Activated naive CD4-positive, alpha-beta T cell treated with anti-CD3 and anti-CD28 coated beads, Interleukin-2, amount 50 U/mL, for 72 hours (primary cell): ENCODE measurements at regions not wholly inside any gene's neighbourhood (a gene's known extent, or its start where the extent isn't known, plus 50 kb on each side); places are given as distances from the start of the nearest gene placed in this dataset.
"Not testable (repeated sequence)": the region's sequence is repeated elsewhere in the genome, so short reads cannot be mapped to it uniquely, and the experiment has no call there.

ENCODE experiments used
- ATAC-seq, 2 donors: fragments of 150-1000 bp; cut with Tn5 transposase; 2 replicates each; pipeline ENCODE4 v1.10.0; 2021; ENCODE audit warnings: mild to moderate bottlenecking in 2 of 2, moderate library complexity in 2 of 2
- DNase-seq, 2 donors: peaks; one replicate each; pipeline ENCODE4 v3.0.0; 2021 to 2022; ENCODE audit warnings: low spot score in 2 of 2
- H3K27ac Mint-ChIP-seq, 2 donors: one replicate each; pipeline ENCODE4 v1.8.0; 2022; ENCODE audit warnings: mild to moderate bottlenecking in 2 of 2, mixed read lengths in 2 of 2
- H3K36me3 Mint-ChIP-seq, 2 donors: one replicate each; pipeline ENCODE4 v1.8.0; 2022; ENCODE audit warnings: mixed read lengths in 2 of 2
- H3K9me3 Mint-ChIP-seq, 2 donors: one replicate each; pipeline ENCODE4 v1.8.0; 2022; ENCODE audit warnings: mixed read lengths in 2 of 2

DNA sequence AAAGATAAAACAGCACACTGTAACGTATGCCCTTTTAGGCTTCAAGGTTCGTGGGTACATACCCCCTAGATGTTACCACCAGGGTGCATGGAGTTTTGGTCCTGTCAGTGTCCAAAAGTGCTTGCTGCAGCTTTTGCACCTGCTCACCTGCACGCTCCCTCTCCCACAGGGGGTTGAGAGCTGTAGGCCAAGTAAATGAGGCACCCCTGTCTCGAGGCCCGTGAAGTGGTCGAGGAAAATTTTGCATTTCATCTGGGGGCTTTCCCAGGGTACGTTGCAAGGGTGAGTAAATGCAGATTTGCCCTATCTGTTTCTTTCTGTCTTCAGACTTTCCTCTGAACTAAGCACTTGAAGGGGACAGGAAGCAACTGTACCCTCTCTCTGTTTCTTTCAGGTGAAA lies 136.0 kb downstream of the THBS2 start:
- DNase-seq (no peak), ATAC-seq (no peak)
- no peaks in the 10 kb centered on the region for H3K9me3 Mint-ChIP-seq
- no peaks in the 10 kb centered on the region for H3K36me3 Mint-ChIP-seq
- no peak overlapping the region for H3K27ac Mint-ChIP-seq

DNA sequence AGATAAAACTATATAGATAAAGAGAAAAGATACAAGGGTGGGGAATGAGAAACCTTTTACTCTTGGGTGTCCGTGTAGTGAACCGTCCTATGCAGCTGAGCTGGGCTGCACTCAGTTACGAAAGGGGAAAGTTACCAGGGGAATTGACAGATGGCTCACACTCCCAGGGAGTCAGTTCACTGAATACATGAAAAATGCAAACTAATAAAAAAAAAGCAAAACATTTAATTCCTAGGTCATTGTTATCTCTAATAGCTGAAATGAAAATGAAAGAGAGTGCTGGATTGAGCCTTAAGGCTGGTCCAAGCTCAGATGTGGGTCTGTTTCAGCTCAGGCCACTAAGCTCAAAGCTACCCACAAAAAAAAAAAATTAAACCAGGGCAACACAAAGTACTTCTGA lies 138.0 kb downstream of the THBS2 start:
- no peak overlapping the region for H3K27ac Mint-ChIP-seq
- no peak for DNase-seq
- ATAC-seq = no peak
- H3K36me3 Mint-ChIP-seq = no peaks in the 10 kb centered on the region
- H3K9me3 Mint-ChIP-seq = no peaks in the 10 kb centered on the region

DNA sequence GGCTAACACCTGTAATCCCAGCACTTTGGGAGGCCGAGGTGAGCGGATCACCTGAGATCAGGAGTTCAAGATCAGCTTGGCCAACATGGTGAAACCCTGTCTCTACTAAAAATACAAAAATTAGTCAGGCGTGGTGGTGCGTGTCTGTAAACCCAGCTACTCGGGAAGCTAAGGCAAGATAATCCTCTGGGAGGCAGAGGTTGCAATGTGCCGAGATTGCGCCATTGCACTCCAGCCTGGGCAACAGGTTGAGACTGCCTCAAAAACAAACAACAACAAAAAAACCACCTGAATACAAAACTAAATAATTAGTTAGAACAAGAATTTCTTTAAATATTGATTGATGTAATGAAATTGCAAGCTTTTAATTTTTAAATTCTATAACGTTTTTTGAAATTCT lies 139.0 kb downstream of the THBS2 start:
- H3K9me3 Mint-ChIP-seq, H3K27ac Mint-ChIP-seq, DNase-seq, H3K36me3 Mint-ChIP-seq, ATAC-seq: not testable (repeated sequence)

DNA sequence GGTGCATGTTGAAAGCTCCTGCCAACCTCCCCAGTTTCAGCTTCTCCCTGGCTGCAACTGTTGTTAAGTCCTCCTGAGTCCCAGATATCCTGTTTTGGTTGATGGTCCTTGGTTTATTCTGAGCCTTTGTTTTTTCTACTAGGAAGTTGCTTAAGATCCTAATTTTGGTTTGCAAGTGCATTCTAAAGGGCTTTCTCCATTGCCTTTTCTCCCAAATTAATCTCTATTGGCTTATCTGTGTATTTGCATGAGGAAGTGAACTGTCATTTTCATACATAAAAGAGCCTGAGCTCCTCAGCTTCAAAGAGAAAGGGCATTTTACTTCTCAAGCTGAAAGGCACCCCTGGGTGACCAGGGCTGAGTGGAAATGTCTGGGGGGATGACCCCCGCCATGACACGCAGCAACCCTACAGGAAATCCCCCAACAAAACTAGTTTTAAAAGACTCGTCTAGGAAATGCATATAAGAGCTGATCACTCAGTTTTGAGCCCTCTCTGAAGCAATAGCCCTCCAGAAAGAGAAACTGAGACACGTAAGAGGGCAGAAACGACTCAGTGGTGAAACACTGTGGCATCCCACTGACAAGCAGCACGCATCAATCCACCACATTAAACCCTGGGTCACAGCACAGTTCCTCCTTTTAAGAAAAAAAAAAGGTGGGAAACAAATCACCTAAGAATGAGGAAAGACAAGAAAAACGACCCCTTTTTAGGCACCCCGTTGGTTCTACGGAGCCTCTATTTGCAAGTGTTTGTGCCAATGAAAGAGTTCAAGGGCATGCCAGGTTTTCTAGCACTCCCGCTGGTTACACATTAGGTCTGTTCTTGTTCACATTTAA lies 140.9 kb downstream of the THBS2 start:
- DNase-seq (no peak), ATAC-seq (peak; percentile 57 to 94)
- Mint-ChIP-seq H3K9me3 (peaks cover 8 to 10% of the 10 kb centered on the region in 2 donors), H3K36me3 (peaks cover 0 to 5% of the 10 kb centered on the region in 2 donors), H3K27ac (peak overlapping the region in 1 of 2 donors; percentile 44)

DNA sequence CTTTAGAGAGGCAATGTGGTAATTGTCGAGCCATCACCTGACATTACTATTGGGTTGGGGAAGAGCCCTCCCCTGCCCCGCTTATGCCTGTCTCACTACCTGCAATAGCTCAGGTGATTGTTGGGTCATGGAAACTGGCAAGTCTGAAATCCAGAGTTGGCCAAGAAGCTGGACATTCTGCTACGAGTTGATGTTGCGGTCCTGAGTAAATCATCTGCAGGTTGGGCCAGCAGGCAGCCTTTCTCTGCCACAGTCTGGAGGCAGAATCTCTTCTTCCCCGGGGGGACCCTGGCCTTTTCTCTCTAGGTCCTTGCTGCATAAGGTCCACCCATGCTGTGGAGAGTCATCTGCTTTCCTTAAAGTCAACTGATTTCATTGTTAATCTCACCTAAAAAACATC lies 142.4 kb downstream of the THBS2 start:
- no peak for ATAC-seq
- Mint-ChIP-seq H3K27ac (no peak overlapping the region), H3K9me3 (peaks cover 8 to 10% of the 10 kb centered on the region in 2 donors), H3K36me3 (peaks cover 0 to 5% of the 10 kb centered on the region in 2 donors)
- DNase-seq = no peak

DNA sequence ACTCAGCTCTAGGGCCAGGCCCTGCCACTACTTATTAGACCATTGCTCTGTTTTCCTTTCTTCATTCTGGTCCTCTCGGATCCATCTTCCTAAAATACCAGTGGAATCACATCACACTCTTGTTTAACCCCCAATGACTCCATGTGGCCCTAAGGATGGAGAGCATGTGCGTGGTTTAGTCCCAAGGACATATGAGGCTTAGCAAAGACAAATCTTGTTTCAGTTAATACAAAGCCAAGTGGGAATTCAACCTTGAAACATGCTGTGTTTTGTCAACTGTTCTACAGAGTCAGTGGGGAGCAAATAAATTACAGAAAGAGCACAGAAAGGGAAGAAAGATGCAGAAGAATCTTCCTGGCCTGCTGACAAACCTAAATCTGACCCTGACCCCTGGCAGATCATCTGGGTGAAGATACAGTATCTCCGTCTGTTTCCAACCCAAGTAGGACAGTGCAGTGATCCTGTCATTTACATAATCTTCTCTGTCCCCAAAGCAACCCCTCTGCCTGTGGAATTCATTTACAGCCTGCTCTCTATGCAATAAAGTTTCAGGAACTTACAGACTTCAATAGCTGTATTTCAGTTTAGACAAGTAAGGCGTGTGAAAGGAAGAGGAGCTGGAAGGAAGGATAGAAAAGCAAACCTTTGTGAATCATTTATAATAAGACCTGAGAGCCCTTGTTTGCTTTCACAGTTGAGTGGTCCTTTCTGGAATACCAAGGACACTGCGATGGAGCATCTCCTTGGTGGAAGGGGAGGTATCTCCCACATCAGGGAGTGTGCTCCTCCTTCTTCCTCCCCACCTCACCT lies 144.0 kb downstream of the THBS2 start:
- ATAC-seq (no peak), DNase-seq (no peak)
- peaks cover 8 to 10% of the 10 kb centered on the region in 2 donors for H3K9me3 Mint-ChIP-seq
- peaks cover 0 to 5% of the 10 kb centered on the region in 2 donors for H3K36me3 Mint-ChIP-seq
- no peak overlapping the region for H3K27ac Mint-ChIP-seq

DNA sequence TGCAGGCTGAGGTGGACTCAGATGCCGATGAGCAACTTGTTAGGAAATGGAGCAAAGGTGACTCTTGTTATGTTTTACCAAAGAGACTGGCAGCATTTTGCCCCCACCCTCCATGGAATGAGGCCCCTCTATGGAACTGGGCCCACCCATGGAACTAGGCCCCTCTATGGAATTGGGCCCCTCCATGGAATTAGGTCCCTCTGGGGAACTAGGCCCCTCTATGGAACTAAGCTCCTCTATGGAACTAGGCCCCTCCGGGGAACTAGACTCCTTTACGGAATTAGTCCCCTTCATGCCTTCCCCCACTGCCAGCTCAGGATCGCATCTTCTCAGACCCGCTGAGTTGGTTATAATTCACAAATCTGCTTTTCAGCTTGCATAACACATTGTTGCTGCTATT lies 144.9 kb downstream of the THBS2 start:
- H3K36me3 Mint-ChIP-seq = peaks cover 0 to 5% of the 10 kb centered on the region in 2 donors
- ATAC-seq = no peak
- DNase-seq = no peak
- peaks cover 8 to 10% of the 10 kb centered on the region in 2 donors for H3K9me3 Mint-ChIP-seq
- no peak overlapping the region for H3K27ac Mint-ChIP-seq

DNA sequence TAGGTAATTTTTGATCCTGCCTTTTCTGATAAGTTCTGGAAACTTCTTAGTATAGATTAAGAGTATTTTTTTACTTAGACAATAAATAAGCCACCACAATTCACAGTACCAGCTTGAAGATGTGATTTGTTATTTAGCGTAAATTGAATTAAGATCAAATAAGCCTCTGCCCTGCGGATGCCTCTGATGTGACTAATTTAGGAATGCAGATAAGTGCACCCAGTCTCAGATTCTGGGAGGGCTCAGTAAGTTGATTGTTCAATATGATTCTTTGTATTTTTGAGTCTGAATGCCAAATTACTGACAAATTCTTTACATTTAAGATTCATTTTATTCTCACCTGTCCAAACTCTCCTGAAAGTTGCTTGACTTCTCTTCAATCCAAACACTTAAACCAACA lies 147.5 kb downstream of the THBS2 start:
- peaks cover 10 to 11% of the 10 kb centered on the region in 2 donors for H3K9me3 Mint-ChIP-seq
- no peak for DNase-seq
- peaks cover 0 to 5% of the 10 kb centered on the region in 2 donors for H3K36me3 Mint-ChIP-seq
- ATAC-seq = no peak
- no peak overlapping the region for H3K27ac Mint-ChIP-seq

DNA sequence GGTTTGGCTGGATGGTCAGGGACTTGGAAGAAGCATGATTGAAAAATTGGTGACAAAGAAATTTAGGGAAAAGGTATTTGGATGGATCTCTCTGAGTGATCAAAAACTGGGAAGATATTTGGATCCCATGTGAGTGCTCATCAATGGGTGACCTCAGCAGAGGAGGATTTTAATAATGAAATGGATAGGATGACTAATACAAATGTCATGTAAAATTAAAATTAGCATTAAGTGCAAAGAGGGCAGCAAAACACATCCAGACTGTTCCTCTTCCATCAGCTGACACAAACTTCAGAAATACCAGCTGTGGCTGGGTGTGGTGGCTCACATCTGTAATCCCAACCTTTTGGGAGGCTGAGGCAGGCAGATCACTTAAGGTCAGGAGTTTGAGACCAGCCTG lies 151.7 kb downstream of the THBS2 start:
- no peaks in the 10 kb centered on the region for H3K36me3 Mint-ChIP-seq
- H3K9me3 Mint-ChIP-seq = peaks cover 0 to 3% of the 10 kb centered on the region in 2 donors
- no peak overlapping the region for H3K27ac Mint-ChIP-seq
- DNase-seq = no peak
- no peak for ATAC-seq

DNA sequence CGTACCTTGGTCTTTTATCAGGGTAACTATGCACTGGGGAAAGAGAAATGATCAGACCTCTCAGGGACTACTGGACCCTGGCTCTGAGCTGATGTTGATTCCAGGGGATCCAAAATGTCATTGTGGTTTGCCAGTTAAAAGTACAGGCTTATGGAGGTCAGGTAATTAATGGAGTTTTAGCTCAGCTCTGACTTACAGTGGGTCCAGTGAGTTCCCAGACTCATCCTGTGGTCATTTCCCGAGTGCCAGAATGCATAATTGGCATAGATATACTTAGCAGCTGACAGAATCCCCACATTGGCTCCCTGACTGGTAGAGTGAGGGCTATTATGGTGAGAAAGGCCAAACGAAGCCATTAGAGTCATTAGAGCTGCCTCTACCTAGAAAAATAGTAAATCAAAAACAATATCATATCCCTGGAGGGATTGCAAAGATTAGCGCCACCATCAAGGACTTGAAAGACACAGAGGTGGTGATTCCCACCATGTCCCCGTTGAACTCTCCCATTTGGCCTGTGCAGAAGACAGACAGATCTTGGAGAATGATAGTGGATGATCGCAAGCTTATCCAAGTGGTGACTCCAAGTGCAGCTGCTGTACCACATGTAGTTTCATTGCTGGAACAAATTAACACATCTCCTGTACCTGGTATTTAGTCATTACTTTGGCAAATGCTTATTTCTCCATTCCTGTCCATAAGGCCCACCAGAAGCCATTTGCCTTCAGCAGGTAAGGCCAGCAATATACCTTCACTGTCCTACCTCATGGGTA lies 152.4 kb downstream of the THBS2 start:
- peaks cover 0 to 3% of the 10 kb centered on the region in 2 donors for H3K9me3 Mint-ChIP-seq
- no peaks in the 10 kb centered on the region for H3K36me3 Mint-ChIP-seq
- DNase-seq = no peak
- H3K27ac Mint-ChIP-seq = no peak overlapping the region
- ATAC-seq = no peak

DNA sequence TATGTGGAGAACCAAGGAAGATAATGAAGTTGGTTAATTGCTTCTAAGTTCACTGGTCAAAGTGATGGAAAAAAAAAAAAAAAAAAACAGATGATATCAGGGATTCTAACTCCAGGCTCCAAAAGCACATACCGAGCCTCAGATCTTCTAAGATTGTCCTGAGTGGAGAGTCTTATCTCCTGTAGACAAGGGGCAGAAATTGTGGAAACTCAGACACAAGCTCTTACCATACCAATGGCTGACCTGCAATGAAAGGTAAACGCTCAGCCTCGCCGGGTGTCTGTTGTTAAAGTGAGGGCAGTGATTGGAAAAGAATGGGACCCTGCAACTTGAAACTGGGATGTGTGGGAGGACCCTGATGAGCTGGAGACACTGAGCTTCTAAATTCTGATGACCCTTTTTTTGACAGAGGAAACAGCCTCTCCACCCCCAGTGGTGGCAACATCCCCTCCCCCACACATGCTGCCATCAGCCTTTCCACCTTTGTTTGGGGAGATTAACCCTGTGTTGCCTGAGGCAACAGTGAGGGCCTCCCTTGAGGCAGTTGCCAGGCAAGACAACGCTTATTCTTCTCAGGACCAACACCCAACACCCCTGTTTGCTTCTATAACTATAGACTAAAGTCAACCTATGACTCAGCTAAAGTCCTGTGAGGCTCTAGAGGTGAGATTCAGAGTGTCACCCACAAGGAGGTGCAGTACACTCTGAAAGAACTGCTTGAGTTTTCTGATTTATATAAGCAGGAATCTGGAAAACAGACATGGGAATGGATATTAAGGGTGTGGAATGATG lies 154.0 kb downstream of the THBS2 start:
- no peak overlapping the region for H3K27ac Mint-ChIP-seq
- no peak for DNase-seq
- ATAC-seq = no peak
- peaks cover 0 to 6% of the 10 kb centered on the region in 2 donors for H3K36me3 Mint-ChIP-seq
- peaks cover 0 to 6% of the 10 kb centered on the region in 2 donors for H3K9me3 Mint-ChIP-seq

DNA sequence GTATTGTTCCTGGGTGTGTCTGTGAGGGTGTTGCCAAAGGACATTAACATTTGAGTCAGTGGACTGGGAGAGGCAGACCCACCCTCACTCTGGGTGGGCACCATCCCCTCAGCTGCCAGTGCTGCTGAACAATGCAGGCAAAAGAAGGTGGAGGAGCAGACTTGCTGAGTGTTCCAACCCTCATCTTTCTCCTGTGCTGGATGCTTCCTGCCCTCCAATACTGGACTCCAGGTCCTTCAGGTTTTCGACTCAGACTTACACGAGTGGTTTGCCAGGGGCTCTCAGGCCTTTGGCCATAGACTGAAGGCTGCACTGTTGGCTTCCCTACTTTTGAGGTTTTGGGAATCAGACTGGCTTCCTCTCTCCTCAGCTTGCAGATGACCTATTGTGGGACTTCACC lies 155.0 kb downstream of the THBS2 start:
- not testable (repeated sequence) for H3K27ac Mint-ChIP-seq, DNase-seq

DNA sequence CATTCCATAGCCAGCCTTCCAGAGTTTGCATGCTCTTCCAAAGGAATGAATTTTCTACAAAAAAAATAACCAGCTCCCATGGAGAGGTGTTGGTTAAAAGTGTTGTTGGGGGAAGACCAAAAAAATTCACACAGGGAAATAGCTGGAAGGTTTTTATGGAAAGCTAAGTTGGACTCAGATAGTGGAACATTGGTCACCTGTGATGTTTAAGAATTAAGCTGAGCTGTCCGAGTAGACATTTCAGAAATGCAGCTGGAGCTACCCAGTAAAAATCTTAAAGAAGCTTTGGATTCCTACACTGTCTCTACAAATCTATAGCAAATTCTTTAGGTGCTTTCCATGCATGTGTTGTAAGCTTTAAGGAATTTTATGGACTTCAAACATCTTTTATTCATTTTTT lies 155.5 kb downstream of the THBS2 start:
- H3K27ac Mint-ChIP-seq = no peak overlapping the region
- ATAC-seq (no peak), DNase-seq (no peak)
- H3K9me3 Mint-ChIP-seq = peaks cover 0 to 6% of the 10 kb centered on the region in 2 donors
- H3K36me3 Mint-ChIP-seq = peaks cover 0 to 7% of the 10 kb centered on the region in 2 donors

More for the DNA sequence above, 155.0 kb downstream of the THBS2 start:
- ATAC-seq, H3K36me3 Mint-ChIP-seq, H3K9me3 Mint-ChIP-seq: not testable (repeated sequence)

DNA sequence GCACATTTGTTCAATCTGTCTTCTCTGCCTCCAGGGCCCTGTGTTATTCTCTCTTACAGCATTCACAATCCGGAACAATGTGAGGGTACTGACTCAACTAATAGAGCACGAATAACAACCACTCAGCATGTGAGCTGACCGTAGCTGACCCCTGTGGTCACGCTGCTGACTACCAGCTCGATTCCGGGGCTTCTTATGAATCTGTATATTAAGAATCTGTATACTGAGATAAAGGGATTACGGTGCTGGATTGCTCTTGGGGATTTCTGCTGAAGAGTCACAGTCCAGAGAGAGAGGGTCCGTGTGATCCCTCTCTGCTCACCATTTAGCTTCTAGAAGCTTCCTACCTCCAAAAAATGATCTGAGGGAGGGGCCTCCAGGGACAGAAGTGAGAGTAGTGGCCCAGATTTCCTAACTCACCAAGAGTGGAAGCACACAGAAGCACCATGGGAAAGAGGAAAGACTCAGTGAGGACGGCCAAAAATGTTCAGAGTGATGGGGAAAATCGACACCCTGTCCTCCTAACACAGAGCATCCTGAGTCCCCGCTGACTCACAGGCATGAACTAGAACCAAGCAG lies 156.2 kb downstream of the THBS2 start:
- Mint-ChIP-seq H3K36me3 (peaks cover 0 to 7% of the 10 kb centered on the region in 2 donors), H3K27ac (no peak overlapping the region), H3K9me3 (peaks cover 0 to 3% of the 10 kb centered on the region in 2 donors)
- ATAC-seq (no peak), DNase-seq (no peak)

DNA sequence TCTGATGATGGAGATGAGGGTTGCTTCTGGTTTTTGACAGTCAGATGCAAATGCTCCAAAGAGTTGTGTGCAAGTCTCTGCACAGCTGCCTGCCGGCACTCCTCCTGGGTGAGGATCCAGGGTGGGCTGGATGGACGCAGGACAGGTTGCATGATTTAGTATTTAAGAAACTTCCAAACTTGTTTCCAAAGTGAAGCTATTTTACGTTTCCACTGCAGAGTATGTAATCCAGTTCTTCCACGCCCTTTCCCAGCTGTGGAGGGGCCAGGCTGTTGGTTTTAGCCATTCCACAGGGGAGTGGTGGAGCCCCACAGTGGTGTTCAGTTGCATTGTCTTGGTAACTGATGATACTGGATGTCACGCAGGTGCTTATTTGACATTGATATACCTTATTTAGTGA lies 157.3 kb downstream of the THBS2 start:
- DNase-seq = no peak
- no peak for ATAC-seq
- Mint-ChIP-seq H3K27ac (no peak overlapping the region), H3K9me3 (peaks cover 10 to 11% of the 10 kb centered on the region in 2 donors), H3K36me3 (peaks cover 0 to 15% of the 10 kb centered on the region in 2 donors)

DNA sequence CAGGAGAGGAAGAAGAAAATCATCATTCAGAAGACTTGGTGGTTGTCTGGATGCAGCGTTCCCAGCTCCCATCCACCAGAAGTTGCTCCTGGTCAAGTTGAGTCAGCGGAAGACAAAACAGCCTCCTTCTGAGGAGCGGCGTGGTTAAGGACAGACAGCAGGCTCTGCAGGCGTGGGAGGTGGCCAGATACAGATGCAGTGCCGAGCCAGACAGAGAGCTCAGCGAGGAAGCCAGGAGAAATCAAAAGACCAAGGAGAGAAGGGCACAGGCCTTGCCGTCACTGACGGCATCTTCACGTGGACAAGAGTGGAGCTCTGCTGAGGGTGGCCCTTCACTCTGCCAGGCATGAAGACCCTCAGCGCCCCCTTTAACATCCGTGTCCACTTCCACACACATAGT lies 158.5 kb downstream of the THBS2 start:
- DNase-seq = no peak
- ATAC-seq = no peak
- Mint-ChIP-seq H3K36me3 (peaks cover 7 to 25% of the 10 kb centered on the region in 2 donors), H3K9me3 (peaks cover 18 to 23% of the 10 kb centered on the region in 2 donors), H3K27ac (no peak overlapping the region)
